Panc1 (cell line): ENCODE measurements at regions not wholly inside any gene's neighbourhood (a gene's known extent, or its start where the extent isn't known, plus 50 kb on each side); places are given as distances from the start of the nearest gene placed in this dataset.

Experiments
- ATAC-seq: fragments of 200-7000 bp; cut with Tn5 transposase; 2 replicates; pipeline ENCODE4 v1.9.1; 2020; ENCODE audit warnings: mild to moderate bottlenecking, moderate library complexity
- BruUV-seq: library from RNA; stranded (reverse); fragments of 400-500 nt; replicated peaks from 2 replicates; lab custom pipeline; 2021; lab: Mats Ljungman, UMichigan
- CTCF ChIA-PET: fragments of 300-600 bp; sonication (Branson Sonifier 250); formaldehyde crosslinking; loops from one replicate; lab custom pipeline; 2022; ENCODE audit warnings: antibody characterized with exemption; lab: Charles Lee
- POLR2A ChIA-PET: fragments of 300-600 bp; sonication (Branson Sonifier 250); formaldehyde crosslinking; loops from one replicate; lab custom pipeline; 2022; ENCODE audit warnings: antibody characterized with exemption; lab: Charles Lee
- DNase-seq: peaks from one replicate; pipeline ENCODE4 v3.0.0-alpha.2; 2010; ENCODE audit warnings: low read depth, low spot score
- H3K27ac ChIP-seq: 2 replicates; pipeline ENCODE4 v1.5.1; 2011; ENCODE audit warnings: mild to moderate bottlenecking, low read length, inconsistent platforms
- H3K27me3 ChIP-seq: fragments of 200-500 bp; sonication (Bioruptor generic); 2 replicates; pipeline ENCODE4 v1.6.0; 2014; ENCODE audit warnings: low read length, inconsistent platforms; ENCODE audit not compliant: control insufficient read depth, insufficient read depth
- H3K36me3 ChIP-seq: fragments of 200-500 bp; sonication (Bioruptor generic); 2 replicates; pipeline ENCODE4 v1.5.1; 2014; ENCODE audit warnings: inconsistent platforms, mild to moderate bottlenecking, low read length, moderate library complexity; ENCODE audit not compliant: control insufficient read depth, insufficient read depth
- H3K4me1 ChIP-seq: 2 replicates; pipeline ENCODE4 v1.5.1; 2011; ENCODE audit warnings: inconsistent platforms, mild to moderate bottlenecking, low read length, moderate library complexity; ENCODE audit not compliant: control insufficient read depth, insufficient read depth
- H3K4me3 ChIP-seq, 2 experiments: 2 replicates each; pipeline ENCODE4 v1.5.1; 2011 to 2012; ENCODE audit warnings: low read depth in 2 of 2, low read length in 2 of 2, mild to moderate bottlenecking in 2 of 2, inconsistent platforms in 1 of 2, moderate library complexity in 1 of 2
- H3K9me3 ChIP-seq: fragments of 200-500 bp; sonication (Bioruptor generic); 2 replicates; pipeline ENCODE4 v1.5.1; 2014; ENCODE audit warnings: low read depth, mild to moderate bottlenecking, inconsistent platforms, low read length, moderate library complexity; ENCODE audit not compliant: control insufficient read depth, insufficient read depth
- CTCF ChIP-seq: fragments of 450-650 bp; IDR thresholded peaks from 2 replicates; pipeline ENCODE4 v1.5.1; 2017; ENCODE audit warnings: mild to moderate bottlenecking
- POLR2AphosphoS5 ChIP-seq: IDR thresholded peaks from 2 replicates; pipeline ENCODE4 v1.6.1; 2012; ENCODE audit warnings: mild to moderate bottlenecking, low read depth, low read length, moderate library complexity
- REST ChIP-seq, 2 experiments: IDR thresholded peaks; 2 replicates each; pipeline ENCODE4 v1.6.1; 2011 to 2012; ENCODE audit warnings: low read depth in 2 of 2, control low read depth in 1 of 2, low read length in 1 of 2, mild to moderate bottlenecking in 1 of 2, moderate library complexity in 1 of 2; ENCODE audit not compliant: insufficient read depth in 1 of 2
- SIN3A ChIP-seq: IDR thresholded peaks from 2 replicates; pipeline ENCODE4 v1.6.1; 2012; ENCODE audit warnings: low read depth, mild to moderate bottlenecking, low read length, moderate library complexity, borderline replicate concordance; ENCODE audit not compliant: insufficient read depth
- TCF7L2 ChIP-seq: IDR thresholded peaks from 2 replicates; pipeline ENCODE4 v1.6.1; 2011; ENCODE audit warnings: mild to moderate bottlenecking, low read depth, low read length, inconsistent platforms
- in situ Hi-C: cut with HindIII; loops from 2 replicates; pipeline ENCODE4 v1.10.0; 2016; ENCODE audit warnings: low sequenced_read_pairs, low pct_unique_long_range_greater_than_20kb
- intact Hi-C: fragments of 100-400 bp; cut with micrococcal nuclease; formaldehyde crosslinking; loops from one replicate; pipeline ENCODE4 v1.10.0; 2022; ENCODE audit not compliant: unreplicated experiment

- Histone ChIP-seq H3K4me3 (no peak overlapping the region), H3K4me1 (no peaks in the 10 kb centered on the region), H3K27ac (no peak overlapping the region), H3K27me3 (no peaks in the 10 kb centered on the region), H3K36me3 (no peaks in the 10 kb centered on the region), H3K9me3 (no peaks in the 10 kb centered on the region; the same call in 1 of the 2 replicates)
- peak; percentile 26; the same call in 1 of the 2 replicates for TF ChIP-seq CTCF
- no peak for TF ChIP-seq REST (IDR thresholded peaks at IDR 0.05; ENCODE audit: insufficient read depth in 1 of 2, low read depth in 2 of 2, low read length in 1 of 2)
- no peak for TF ChIP-seq TCF7L2
- intact Hi-C loops (no loop called here), in situ Hi-C loops (no loop called here)
- no TSS peak for BruUV-seq
- no peak for ATAC-seq
- CTCF ChIA-PET, result no interaction called here
- no peak for DNase-seq
- POLR2A ChIA-PET, result no interaction called here
Observed at GRCh38 chr1:188715566-188715965, 1762.1 kb downstream of the BRINP3 start.

GRCh38 chr1:188719735-188720134 lies 1757.9 kb downstream of the BRINP3 start:
- BruUV-seq, result no TSS peak
- ChIA-PET POLR2A (no interaction called here), CTCF (no interaction called here)
- Histone ChIP-seq H3K36me3 (no peaks in the 10 kb centered on the region), H3K4me3 (no peak overlapping the region), H3K9me3 (no peaks in the 10 kb centered on the region), H3K27ac (no peak overlapping the region), H3K27me3 (no peaks in the 10 kb centered on the region), H3K4me1 (no peaks in the 10 kb centered on the region)
- TF ChIP-seq REST (IDR thresholded peaks at IDR 0.05; ENCODE audit: insufficient read depth in 1 of 2, low read depth in 2 of 2, low read length in 1 of 2) (no peak), CTCF (no peak), SIN3A (no peak), TCF7L2 (no peak), POLR2AphosphoS5 (no peak)
- no peak for DNase-seq
- in situ Hi-C loops, result no loop called here
- ATAC-seq, result no peak
- intact Hi-C loops, result no loop called here
